CD4-positive, alpha-beta T cell treated with Interleukin-17A for 1 hour (primary cell): ENCODE measurements at regions not wholly inside any gene's neighbourhood (a gene's known extent, or its start where the extent isn't known, plus 50 kb on each side); places are given as distances from the start of the nearest gene placed in this dataset.
"Not testable (repeated sequence)": the region's sequence is repeated elsewhere in the genome, so short reads cannot be mapped to it uniquely, and the experiment has no call there.

ENCODE experiments used
- DNase-seq: peaks from one replicate; pipeline ENCODE4 v3.0.0-alpha.2; 2020

DNA sequence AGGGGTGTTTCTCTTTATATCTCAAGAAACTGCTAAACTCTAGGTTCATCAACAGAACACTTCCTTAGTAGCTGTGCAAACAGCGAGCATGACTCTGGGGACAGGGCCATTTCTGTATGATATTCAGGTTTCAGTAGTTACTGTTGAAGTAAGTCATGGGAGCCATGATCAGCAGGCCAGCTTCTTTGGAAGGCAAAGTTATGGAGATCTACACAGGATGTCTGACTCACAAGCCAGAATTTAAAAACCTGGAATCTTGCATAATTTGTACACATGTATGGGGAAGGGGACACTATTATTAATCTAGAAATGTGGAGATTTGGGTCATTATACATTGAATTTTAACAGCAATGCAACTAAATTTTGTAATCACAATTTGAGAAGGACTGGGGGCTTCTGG is 187.8 kb upstream of the NR3C2 start:
- no peak for DNase-seq

GRCh38 chr4:148618856-148619255 is 176.6 kb upstream of the NR3C2 start:
- DNase-seq = no peak

- no peak for DNase-seq
Observed at GRCh38 chr4:148608968-148609367, 166.8 kb upstream of the NR3C2 start.

DNA sequence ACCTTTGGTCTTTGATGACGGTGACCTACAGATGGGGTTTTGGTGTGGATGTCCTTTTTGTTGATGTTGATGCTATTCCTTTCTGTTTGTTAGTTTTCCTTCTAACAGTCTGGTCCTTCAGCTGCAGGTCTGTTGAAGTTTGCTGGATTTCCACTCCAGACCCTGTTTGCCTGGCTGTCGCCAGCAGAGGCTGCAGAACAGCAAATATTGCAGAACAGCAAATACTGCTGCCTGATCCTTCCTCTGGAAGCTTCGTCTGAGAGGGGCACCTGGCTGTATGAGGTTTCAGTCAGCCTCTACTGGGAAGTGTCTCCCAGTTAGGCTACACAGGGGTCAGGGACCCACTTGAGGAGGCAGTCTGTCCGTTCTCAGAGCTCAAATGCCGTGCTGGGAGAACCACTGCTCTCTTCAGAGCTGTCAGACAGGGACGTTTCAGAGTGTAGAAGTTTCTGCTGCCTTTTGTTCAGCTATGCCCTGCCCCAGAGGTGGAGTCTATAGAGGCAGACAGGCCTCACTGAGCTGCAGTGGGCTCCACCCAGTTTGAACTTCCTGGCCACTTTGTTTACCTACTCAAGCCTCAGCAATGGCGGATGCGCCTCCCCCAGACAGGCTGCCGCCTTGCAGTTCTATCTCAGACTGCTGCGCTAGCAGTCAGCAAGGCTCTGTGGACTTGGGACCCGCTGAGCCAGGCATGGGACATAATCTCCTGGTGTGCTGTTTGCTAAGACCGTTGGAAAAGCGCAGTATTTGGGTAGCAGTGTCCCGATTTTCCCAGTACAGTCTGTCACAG is 156.4 kb upstream of the NR3C2 start:
- not testable (repeated sequence) for DNase-seq

DNA sequence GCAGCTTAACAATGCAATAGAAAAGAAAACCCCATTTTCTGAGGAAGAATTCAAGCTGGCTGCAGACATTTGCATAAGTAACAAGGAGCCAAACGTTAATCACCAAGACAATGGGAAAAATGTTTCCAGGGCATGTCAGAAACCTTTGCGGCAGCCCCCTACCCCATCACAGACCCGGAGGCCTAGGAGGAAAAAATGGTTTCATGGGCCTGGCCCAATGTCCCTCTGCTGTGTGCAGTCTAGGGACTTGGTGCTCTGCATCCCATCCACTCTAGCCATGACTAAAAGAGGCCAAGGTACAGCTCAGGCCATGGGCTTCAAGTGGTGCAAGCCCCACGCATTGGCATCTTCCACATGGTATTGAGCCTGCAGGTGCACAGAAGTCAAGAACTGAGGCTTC is 147.0 kb upstream of the NR3C2 start:
- no peak for DNase-seq

DNA sequence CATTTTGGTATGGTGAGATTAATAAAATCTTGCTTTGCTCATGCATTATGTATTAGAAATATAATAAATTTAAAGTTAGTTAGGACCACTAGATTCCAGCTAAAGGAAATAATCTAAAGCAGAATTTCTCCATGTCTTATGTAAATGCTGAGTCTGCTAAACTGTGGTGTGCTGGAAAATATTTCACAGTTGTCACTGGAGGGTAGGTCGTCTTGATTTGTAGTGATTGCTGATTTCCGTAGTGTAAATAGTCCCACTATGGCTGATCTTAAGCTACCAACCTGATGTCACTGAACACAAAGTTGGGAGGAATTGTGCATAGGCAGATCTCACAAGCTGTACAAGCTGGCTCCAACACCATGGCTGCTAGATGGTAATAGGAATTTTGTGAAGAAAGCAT is 133.4 kb upstream of the NR3C2 start:
- no peak for DNase-seq

DNA sequence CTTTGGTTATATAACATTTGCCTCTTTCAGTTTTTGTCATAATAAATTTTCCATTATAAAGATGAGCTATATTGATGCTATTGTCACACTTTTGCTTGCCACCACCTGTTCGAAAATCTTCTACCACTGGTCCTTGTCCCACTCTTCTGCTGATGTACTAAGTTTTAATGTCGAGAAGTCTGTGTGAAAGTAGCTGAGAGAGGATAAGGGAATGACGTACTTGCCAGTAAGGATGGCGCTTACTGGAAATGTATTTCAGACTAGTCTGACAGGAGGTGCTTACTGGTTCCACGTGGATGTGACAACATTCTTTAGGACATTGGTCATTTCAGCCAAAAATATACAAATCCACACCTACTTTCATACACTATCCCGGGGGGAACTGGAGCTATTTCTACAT is 132.7 kb upstream of the NR3C2 start:
- DNase-seq = no peak

GRCh38 chr4:148574502-148574901 is 132.3 kb upstream of the NR3C2 start:
- no peak for DNase-seq

DNA sequence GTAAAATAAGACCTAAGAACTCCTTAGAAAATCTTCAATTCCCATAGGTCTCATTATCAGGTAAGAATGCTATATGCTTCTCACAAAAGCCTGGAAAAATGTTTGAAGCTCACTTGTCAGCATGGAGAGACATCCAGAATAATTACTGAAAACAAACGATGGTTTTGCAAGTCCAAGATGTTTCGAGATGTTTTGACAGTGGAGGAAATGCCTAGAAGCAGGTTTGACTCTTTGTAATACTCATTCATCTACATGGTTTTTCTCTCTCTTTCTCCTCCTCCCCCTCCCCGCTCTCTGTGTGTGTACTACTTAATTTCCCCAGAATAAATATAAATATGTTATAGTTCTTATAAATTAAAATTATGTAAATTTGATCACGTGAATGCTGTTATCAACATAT is 131.9 kb upstream of the NR3C2 start:
- no peak for DNase-seq

GRCh38 chr4:148573296-148573695 is 131.1 kb upstream of the NR3C2 start:
- DNase-seq = no peak

- no peak for DNase-seq
Observed at GRCh38 chr4:148565801-148566200, 123.6 kb upstream of the NR3C2 start.

DNA sequence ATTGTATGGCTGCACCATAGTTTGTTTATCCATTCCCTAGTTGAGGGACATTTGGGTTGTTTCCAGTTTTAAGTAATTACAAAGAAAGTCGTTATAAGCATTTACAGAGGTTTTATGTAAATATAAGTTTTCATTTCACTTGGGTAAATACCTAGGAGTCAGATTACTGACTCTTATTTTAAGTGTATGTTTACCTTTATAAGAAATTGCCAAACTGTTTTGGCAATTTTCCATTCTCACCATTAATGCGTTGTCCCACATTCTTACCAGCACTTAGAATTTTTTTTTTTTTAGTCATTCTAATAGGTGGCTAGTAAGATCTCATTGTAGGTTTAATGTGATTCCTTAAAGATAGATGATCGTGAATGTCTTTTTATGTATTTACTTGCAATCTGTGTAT is 121.5 kb upstream of the NR3C2 start:
- DNase-seq = no peak

GRCh38 chr4:148561467-148561866 is 119.3 kb upstream of the NR3C2 start:
- DNase-seq = no peak

- no peak for DNase-seq
Observed at GRCh38 chr4:148557793-148558192, 115.6 kb upstream of the NR3C2 start.

GRCh38 chr4:148550788-148551187 is 108.6 kb upstream of the NR3C2 start:
- no peak for DNase-seq

- DNase-seq = no peak
Observed at GRCh38 chr4:148542922-148543623, 100.9 kb upstream of the NR3C2 start.

DNA sequence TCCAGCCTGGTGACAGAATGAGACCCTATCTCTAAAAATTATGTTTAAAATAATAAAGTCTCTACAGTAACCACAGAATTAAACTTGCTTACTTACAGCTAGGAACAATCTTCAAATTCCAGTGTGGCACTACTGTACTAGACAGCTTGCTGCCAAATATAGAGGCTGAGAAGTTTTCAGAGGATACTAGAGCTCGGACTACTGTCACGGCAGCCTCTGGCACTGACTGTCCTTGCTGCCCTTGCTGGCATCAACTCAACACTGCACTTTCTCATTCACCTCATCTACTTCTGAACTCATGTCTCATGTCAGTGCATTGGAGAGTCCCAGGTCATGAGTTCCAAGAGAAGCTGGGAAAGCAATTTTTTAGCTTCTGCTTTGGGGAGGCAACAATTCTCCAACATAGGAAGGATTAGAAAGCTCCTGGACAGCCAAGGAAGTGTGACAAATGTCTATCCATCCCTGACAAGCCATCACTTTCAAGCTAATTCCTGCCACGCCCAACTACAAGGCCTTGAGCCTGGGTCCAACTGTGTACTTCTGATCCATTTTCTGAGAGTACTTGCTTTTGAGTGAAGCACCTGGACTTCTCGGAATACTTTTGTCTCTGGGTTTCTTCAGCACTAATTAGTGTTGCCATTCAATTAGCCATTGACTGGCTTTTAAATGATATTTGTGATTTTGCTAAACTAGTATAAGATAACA is 98.6 kb upstream of the NR3C2 start:
- DNase-seq = no peak

- DNase-seq = no peak
Observed at GRCh38 chr4:148539387-148539786, 97.2 kb upstream of the NR3C2 start.

GRCh38 chr4:148533851-148534250 is 91.6 kb upstream of the NR3C2 start:
- DNase-seq = not testable (repeated sequence)

DNA sequence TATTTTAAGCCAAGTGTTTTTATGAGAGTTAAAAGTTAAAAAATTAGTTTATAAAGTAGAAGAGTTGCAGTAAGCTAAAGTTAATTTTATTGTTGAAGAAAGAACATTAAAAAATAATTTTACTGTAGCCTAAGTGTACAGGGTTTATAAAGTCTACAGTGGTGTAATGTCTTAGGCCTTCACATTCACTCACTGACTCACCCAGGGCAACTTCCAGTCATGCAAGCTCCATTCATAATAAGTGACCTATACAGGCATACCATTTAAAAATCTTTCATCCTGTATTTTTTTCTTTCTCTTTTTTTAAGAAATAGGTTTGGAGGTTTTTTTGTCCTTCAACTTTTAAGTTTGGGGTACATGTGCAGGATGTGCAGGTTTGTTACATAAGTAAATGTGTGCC is 87.9 kb upstream of the NR3C2 start:
- no peak for DNase-seq

DNA sequence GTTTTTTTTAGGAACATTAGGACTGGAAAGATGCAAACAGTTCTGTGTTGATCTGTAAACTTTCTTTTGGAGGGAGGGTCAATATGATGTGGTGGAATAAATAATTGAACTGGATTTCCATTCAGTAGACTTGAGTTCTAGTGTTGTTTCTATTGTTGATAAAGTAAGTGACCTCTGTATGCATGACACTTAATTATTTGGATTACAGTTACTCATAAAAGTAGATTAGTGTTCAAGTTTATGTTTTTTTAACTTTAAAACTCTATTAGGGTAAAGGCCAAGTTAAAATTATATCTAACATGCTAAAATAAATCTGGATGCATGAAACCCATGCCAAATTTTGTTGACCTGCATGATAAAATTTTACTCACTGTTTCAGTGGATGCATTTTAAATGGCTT is 85.4 kb upstream of the NR3C2 start:
- DNase-seq = no peak

DNA sequence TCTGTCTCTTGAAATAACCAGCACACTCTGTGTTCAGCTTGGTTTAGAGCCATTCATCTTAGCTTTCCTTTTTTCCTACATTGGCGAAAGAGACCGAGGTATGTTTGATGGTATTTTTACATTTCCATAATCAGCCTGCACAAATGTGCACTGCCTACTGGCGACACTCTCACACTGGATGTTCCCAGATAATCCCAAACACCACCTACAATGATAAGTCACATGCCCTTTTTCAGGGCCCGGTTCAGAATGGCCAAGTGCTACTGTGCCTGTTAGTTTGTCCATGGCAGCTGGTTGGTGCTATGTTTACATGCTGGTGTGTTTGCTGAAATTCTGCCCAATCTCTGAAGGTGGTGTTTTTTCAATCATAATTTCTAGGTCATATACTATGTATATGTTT is 80.8 kb upstream of the NR3C2 start:
- DNase-seq = no peak

DNA sequence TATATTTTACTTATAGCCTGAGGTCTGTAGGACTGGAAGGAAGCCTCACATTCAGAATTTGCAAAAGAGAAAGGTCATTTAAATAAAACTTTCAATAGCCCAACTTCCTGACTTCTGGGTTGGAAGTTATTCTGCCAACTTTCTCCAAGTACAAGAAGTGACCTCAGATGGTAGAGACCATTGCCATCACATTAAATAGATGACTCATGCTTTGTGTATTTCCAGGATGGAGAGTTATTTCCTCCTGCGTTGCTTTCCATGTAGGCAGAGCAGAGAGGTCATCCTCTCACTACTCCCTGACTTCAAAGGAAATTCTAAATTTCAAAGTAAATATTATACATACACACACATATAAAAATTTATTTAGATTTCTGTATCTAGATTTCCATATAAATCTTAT is 73.0 kb upstream of the NR3C2 start:
- no peak for DNase-seq

- DNase-seq = no peak
Observed at GRCh38 chr4:148514581-148514980, 72.4 kb upstream of the NR3C2 start.
